HG03565 (cell line): ENCODE measurements at regions not wholly inside any gene's neighbourhood (a gene's known extent, or its start where the extent isn't known, plus 50 kb on each side); places are given as distances from the start of the nearest gene placed in this dataset.
"Not testable (repeated sequence)": the region's sequence is repeated elsewhere in the genome, so short reads cannot be mapped to it uniquely, and the experiment has no call there.

Source experiments
- ATAC-seq: cut with Tn5 transposase; IDR thresholded peaks from one replicate; pipeline ENCODE4 v1.9.1; 2021; ENCODE audit warnings: mild to moderate bottlenecking, moderate library complexity; ENCODE audit not compliant: unreplicated experiment

- ATAC-seq: no peak
These were observed 250.0 kb downstream of the NXPE2 start for GRCh38 chr11:114928260-114928870.

GRCh38 chr11:114929351-114930000, 251.1 kb downstream of the NXPE2 start:
- no peak for ATAC-seq

GRCh38 chr11:114938799-114939198, 260.5 kb downstream of the NXPE2 start:
- no peak for ATAC-seq

- no peak for ATAC-seq
These were observed 263.9 kb downstream of the NXPE2 start for GRCh38 chr11:114942207-114942606.

DNA sequence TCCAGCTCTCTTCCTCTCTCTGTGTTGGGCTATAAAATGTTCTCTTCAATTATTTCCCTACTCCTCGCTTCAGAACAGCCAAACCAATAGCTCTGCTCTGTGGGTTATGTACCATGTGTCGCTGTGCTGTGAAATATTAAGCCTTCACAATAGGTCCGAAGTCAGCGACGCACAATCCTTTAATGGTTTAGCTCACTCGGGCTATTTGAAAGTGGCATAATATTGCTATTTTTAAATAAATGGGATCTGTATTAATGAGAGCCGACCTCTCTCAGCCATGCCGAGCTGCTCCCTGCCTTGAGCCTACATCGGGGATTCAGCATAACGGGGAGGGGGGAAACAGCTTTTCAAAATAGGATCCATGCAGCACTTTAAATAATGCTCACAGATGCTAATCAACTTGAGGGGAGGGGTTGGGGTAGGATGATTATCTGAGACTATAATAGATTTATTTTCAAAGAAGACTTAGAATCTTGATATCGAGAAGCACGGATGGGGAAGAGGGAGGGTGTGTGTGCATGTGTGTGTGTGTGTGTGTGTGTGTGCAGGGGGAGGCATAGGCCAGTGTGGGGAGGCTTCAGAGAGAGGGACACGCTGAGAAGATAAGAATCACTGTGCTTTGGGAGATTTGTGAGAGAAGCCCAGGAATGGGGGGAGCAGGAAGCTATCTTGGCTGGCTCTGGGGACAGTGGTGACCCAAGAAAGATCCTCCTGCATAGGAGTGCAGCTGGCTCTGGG, 271.5 kb downstream of the NXPE2 start:
- ATAC-seq: no peak

DNA sequence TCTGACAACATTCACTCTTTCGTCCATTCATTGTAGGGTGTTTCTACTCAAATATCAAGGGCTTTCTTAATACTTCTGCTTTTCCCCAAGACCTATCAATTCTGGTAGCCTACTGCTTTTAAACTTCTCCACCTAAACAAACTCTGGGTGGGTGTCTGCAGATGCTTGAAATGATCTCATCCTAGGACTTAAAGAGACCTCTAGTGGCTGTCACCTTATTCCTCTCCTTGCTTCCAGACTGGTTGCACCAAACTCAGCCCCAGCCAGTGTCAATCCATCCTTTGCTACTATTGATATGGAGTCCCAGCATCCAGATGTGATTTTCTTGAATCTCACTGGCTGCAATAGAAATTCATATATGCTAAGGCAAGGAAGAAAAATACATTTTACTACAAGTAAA, 274.7 kb downstream of the NXPE2 start:
- no peak for ATAC-seq

GRCh38 chr11:114955923-114956322, 277.6 kb downstream of the NXPE2 start:
- no peak for ATAC-seq

DNA sequence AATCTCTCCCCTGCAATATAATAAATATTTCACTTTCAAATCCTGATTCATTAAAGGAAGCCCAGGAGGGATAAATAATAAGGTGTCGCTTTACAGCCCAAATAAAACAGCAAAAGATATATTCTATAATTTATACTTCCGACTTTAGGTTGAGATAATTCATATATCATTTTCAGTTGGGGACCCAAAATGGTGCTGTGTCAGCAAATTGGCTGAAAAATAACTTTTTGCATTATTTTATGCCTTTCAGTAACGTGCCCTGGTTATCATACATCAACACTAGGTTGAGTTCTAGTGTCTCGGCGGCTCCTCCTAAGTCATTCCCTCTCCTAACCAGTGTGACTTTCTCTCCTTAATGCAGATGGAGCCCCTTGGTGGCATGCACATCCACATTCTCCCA, 278.2 kb downstream of the NXPE2 start:
- ATAC-seq: no peak

GRCh38 chr11:114959953-114960505, 281.7 kb downstream of the NXPE2 start:
- no peak for ATAC-seq

DNA sequence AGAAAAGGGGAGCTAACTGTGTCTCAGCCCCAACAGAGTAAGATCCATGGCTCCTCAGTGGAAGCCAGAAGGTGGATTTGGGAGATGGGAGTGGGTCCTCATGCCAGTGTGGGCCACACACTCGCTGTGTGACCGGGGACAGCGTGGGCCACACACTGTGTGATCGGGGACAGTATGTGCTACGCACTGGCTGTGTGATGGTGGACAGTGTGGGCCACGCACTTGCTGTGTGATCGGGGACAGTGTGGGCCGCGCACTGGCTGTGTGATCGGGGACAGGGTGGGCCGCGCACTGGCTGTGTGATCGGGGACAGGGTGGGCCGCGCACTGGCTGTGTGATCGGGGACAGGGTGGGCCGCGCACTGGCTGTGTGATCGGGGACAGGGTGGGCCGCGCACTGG, 282.5 kb downstream of the NXPE2 start:
- not testable (repeated sequence) for ATAC-seq

DNA sequence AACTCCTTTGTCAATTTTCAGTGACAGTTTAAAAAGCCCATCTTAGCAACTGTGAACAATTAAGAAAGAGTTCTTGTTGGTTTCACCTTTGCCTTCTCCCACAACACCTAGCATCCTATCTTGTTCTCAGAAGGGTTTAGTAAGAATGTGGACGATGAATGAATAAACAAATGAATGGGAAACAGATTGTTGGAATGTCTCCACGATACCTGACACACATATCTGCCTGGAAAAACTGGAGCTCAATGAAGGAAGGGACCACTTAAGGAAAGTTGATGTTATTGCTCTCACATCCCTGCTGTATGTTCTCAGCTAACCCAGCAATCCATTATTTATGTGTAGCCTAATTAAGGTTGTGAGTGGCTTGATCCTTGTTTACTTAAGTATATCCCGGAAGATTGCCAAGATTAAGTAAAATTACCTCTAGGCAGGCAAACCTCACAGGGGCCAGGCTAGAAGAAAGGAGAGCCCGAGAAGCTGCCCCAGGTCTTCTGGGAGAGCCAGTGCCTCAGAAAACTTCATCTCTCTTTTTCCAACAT, 286.4 kb downstream of the NXPE2 start:
- no peak for ATAC-seq

DNA sequence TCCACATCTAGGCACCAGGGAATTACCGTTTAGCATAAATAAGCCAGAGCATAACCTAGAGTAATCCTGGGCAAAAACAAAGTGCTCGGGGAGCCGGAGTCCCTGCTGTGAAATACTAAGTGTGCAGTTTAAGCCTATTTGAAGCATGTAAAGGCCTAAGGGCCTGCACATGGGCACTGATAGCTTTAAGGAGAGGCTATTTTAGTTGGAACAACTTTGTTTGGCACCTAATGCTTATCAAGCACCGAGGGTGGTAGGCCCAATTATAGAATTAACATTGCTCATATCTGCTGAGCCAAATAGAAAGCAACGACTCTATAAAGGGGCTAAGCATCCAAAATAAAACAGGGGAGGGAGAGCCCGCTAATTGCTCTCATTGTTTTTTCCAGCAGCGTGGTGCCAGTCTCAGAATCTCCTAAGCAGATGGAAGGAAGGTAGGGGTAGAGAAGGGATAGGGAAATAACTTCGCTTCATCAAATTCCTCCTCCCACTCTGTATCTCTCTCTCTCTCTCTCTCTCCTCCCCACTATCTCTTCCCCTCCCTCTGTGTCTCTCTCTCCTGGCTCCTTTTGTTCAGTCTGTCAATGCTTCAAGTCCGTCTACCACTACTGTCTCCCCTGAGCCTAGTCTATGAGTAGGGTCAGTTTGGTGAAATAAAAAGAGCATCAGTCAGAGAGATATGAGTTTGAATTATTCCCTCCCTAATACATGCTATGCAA, 292.8 kb downstream of the NXPE2 start:
- ATAC-seq: no peak

DNA sequence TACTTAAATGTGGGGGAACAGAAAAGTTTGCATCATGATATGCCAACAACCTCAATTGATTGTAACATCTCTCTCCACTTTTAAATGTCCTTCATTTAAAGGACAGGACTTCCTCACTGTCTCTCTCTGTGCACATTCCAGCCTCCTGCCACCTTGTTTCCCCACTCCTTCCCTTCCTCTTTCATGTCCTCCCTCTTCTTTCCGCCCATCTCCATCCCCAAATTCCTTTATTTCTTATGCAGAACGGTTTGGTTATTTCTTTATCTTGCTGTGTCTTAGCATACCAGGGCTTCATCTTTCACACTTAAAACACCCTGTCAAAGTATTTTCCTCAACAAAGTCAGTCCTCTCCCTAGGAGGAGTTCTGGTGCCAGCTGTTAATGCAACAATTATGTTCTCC, 293.8 kb downstream of the NXPE2 start:
- no peak for ATAC-seq

DNA sequence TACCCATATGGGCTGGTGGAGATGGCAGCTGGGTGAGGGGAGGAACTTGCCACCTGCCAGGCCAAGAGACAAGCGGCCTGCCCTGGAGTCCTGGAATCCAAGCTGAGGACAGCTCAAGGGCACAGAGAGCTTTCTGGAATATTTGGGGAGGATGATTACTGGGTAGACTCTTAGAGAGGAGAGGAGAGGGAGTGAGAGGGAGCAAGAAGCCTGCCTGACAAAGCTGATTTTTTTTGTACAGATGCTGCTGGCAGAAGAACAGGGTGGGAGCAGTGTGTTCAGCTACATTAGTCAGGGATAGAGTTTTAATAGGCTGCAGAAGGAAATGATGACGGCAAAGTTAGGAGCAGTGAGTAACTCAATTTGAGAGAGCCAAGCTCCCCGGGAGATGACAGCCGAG, 299.3 kb downstream of the NXPE2 start:
- ATAC-seq: no peak

DNA sequence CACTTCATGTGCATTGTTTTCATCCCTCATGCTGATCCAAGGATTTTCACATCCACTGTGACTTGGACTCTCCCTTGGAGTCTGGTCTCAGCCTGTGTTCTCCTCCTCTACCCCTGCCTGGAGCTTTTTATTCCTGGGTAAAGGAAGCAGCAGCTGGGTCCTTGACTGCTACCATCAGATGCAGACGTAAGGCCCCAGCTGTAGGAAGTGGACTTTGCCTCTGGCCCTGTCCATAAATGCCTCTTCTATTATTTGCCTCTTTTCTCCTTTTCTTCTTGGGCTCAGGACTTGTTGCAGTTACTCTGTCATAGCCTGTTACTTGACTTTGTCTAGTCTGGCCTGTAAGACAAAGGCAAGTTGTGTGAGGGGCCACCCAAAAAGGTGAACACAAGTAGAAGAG, 303.8 kb downstream of the NXPE2 start:
- no peak for ATAC-seq

DNA sequence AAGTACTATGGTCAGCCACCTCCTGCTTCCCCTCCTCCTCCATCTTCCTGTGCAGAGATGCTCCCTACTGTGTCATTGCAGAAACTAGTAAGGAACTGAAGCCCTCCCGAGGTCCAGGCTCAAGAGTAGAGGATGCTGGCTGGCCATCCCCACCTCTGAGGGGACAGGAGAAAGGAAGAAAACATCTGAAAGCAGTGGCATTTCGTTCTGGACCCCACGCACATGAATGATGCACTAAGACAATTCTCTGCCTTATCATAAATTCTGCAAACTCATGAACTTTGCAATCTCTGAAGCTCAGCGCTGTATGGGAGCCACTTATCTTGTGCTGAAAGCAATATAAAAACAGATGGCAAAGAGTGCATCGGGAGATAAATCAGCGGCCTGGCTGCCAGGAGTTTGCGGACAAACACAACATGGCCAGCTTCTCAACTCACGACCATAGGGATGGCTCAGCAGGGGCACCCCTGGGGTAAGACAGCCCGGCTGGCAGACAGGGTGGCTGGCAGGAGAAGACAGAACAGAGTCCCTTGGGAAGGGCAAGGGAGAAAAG, 306.4 kb downstream of the NXPE2 start:
- no peak for ATAC-seq

- no peak for ATAC-seq
These were observed 308.0 kb downstream of the NXPE2 start for GRCh38 chr11:114986365-114986764.

- ATAC-seq: no peak
These were observed 308.9 kb downstream of the NXPE2 start for GRCh38 chr11:114987186-114987760.

GRCh38 chr11:114988644-114989043, 310.3 kb downstream of the NXPE2 start:
- ATAC-seq: no peak

- no peak for ATAC-seq
These were observed 311.2 kb downstream of the NXPE2 start for GRCh38 chr11:114989536-114989935.
